Thyroid gland (tissue), 4 donors: ENCODE measurements at regions not wholly inside any gene's neighbourhood (a gene's known extent, or its start where the extent isn't known, plus 50 kb on each side); places are given as distances from the start of the nearest gene placed in this dataset.
"Not testable (repeated sequence)": the region's sequence is repeated elsewhere in the genome, so short reads cannot be mapped to it uniquely, and the experiment has no call there.

Source experiments
- CTCF ChIP-seq, 6 experiments: fragments of 200-600 bp in 3 of 6; fragments of 450-650 bp in 3 of 6; sonication (generic) in 3 of 6; IDR thresholded peaks; one replicate each; pipeline ENCODE4 v1.5.1; 2016 to 2019; ENCODE audit warnings: antibody characterized with exemption in 6 of 6, mild to moderate bottlenecking in 2 of 6, inconsistent platforms in 1 of 6, moderate library complexity in 1 of 6
- POLR2A ChIP-seq, 2 donors: fragments of 450-650 bp; IDR thresholded peaks; one replicate each; pipeline ENCODE4 v1.6.1; 2017; ENCODE audit warnings: antibody characterized with exemption in 2 of 2, mild to moderate bottlenecking in 2 of 2, moderate library complexity in 1 of 2

DNA sequence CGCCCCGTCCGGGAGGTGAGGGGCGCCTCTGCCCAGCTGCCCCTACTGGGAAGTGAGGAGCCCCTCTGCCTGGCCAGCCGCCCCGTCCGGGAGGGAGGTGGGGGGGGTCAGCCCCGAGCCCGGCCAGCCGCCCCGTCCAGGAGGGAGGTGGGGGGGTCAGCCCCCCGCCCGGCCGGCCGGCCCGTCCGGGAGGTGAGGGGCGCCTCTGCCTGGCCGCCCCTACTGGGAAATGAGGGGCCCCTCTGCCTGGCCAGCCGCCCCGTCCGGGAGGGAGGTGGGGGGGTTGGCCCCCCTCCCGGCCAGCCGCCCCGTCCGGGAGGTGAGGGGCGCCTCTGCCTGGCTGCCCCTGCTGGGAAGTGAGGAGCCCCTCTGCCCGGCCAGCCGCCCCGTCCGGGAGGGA, 57.2 kb upstream of the ZNF746 start:
- TF ChIP-seq CTCF, POLR2A (IDR thresholded peaks at IDR 0.05): not testable (repeated sequence)
